ENCODE measurements at regions not wholly inside any gene's neighbourhood (a gene's known extent, or its start where the extent isn't known, plus 50 kb on each side); places are given as distances from the start of the nearest gene placed in this dataset.

- H3K79me2 ChIP-seq (ENCODE audit: insufficient read depth, low read length): no peaks in the 10 kb centered on the region
- DNase-seq: no peak
- no peak overlapping the region for H4K91ac ChIP-seq (ENCODE audit: insufficient read length, low read depth, low read length)
- no peak overlapping the region for H3K9ac ChIP-seq (ENCODE audit: extremely low read depth, insufficient read length, low read length)
- no peak overlapping the region for H4K5ac ChIP-seq (ENCODE audit: insufficient read length, low read depth, low read length)
- H3K56ac ChIP-seq (ENCODE audit: insufficient read length, low read depth, low read length): no peak overlapping the region
- H4K20me1 ChIP-seq (ENCODE audit: control insufficient read depth, insufficient read depth, insufficient read length): no peaks in the 10 kb centered on the region
- H3K79me1 ChIP-seq (ENCODE audit: insufficient read depth, low read depth, low read length, poor library complexity, severe bottlenecking): no peaks in the 10 kb centered on the region
- Mint-ChIP-seq H3K27me3 (ENCODE audit: low read depth) (no peaks in the 10 kb centered on the region), H3K4me1 (peaks cover 2 to 5% of the 10 kb centered on the region in 2 experiments; a peak in 1 of 4 replicates), H3K9me3 (no peaks in the 10 kb centered on the region), H3K27ac (peak overlapping the region in 1 of 3 experiments; percentile 4; a peak in 1 of 7 replicates), H3K36me3 (ENCODE audit: insufficient read depth in 1 of 3, low read depth in 3 of 3) (no peaks in the 10 kb centered on the region), H3K4me3 (no peak overlapping the region)
- no peak overlapping the region for H3K23ac ChIP-seq (ENCODE audit: insufficient read length, low read depth, low read length)
- H3K14ac ChIP-seq (ENCODE audit: insufficient read depth, low read length): no peak overlapping the region
- no peaks in the 10 kb centered on the region for H3K4me1 ChIP-seq (ENCODE audit: insufficient read depth, low read length)
- no peak overlapping the region for H2AFZ ChIP-seq (ENCODE audit: low read length)
- H3K27ac ChIP-seq (ENCODE audit: insufficient read length, low read depth, low read length): no peak overlapping the region
- no CpG with 5 or more reads among the region's 5 CpGs for WGBS (ENCODE audit: extremely low coverage, insufficient read length, low lambda C conversion rate)
- H2BK12ac ChIP-seq (ENCODE audit: insufficient read length, low read depth, low read length): no peak overlapping the region
- H3K9me3 ChIP-seq (ENCODE audit: control insufficient read depth, low read depth, low read length): no peaks in the 10 kb centered on the region
- TF ChIP-seq, protein P1, sequence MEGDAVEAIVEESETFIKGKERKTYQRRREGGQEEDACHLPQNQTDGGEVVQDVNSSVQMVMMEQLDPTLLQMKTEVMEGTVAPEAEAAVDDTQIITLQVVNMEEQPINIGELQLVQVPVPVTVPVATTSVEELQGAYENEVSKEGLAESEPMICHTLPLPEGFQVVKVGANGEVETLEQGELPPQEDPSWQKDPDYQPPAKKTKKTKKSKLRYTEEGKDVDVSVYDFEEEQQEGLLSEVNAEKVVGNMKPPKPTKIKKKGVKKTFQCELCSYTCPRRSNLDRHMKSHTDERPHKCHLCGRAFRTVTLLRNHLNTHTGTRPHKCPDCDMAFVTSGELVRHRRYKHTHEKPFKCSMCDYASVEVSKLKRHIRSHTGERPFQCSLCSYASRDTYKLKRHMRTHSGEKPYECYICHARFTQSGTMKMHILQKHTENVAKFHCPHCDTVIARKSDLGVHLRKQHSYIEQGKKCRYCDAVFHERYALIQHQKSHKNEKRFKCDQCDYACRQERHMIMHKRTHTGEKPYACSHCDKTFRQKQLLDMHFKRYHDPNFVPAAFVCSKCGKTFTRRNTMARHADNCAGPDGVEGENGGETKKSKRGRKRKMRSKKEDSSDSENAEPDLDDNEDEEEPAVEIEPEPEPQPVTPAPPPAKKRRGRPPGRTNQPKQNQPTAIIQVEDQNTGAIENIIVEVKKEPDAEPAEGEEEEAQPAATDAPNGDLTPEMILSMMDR (conservative IDR thresholded peaks at IDR 0.05): no peak
- H3K23me2 ChIP-seq (ENCODE audit: insufficient read length, low read depth, low read length, poor library complexity, severe bottlenecking): no peaks in the 10 kb centered on the region
- H2BK15ac ChIP-seq (ENCODE audit: low read depth, low read length): no peak overlapping the region
- no peak overlapping the region for H3K18ac ChIP-seq (ENCODE audit: insufficient read length, low read depth, low read length)
- H3K4me2 ChIP-seq (ENCODE audit: insufficient read depth, insufficient read length, low read length): no peak overlapping the region
- no peak overlapping the region for H2BK120ac ChIP-seq (ENCODE audit: low read depth, low read length, poor library complexity, severe bottlenecking)
- no peaks in the 10 kb centered on the region for H3K27me3 ChIP-seq (ENCODE audit: insufficient read depth, low read length)
- no peak overlapping the region for H2BK5ac ChIP-seq (ENCODE audit: insufficient read length, low read length)
- no peak overlapping the region for H3K4ac ChIP-seq (ENCODE audit: low read depth, low read length)
- H2BK20ac ChIP-seq (ENCODE audit: low read depth, low read length, poor library complexity, severe bottlenecking): no peak overlapping the region
- no peak overlapping the region for H3T11ph ChIP-seq (ENCODE audit: low read length)
- H4K8ac ChIP-seq (replicated peaks; ENCODE audit: insufficient read length, low read depth, low read length): no peak overlapping the region
- H2AK5ac ChIP-seq (ENCODE audit: insufficient read length, low read length): no peak overlapping the region
Measured at GRCh38 chr4:164483711-164484110, 270.2 kb upstream of the SMIM31 start.
